ENCODE measurements at regions not wholly inside any gene's neighbourhood (a gene's known extent, or its start where the extent isn't known, plus 50 kb on each side); places are given as distances from the start of the nearest gene placed in this dataset.

- TF ChIP-seq CTCF (IDR thresholded peaks at IDR 0.05; ENCODE audit: insufficient read depth, low read depth, low read length) (no peak), EZH2 (IDR thresholded peaks at IDR 0.05; ENCODE audit: insufficient read depth, low read length) (no peak)
These were observed 107.4 kb upstream of the CREB1 start for GRCh38 chr2:207422380-207422779.
